AG04450 (cell line): ENCODE measurements at regions not wholly inside any gene's neighbourhood (a gene's known extent, or its start where the extent isn't known, plus 50 kb on each side); places are given as distances from the start of the nearest gene placed in this dataset.
"Not testable (repeated sequence)": the region's sequence is repeated elsewhere in the genome, so short reads cannot be mapped to it uniquely, and the experiment has no call there.

ENCODE experiments used
- CTCF ChIA-PET: fragments of 300-600, 350-600 bp; formaldehyde crosslinking; extraction: SDS; loops from one replicate; lab custom pipeline; 2022; ENCODE audit warnings: antibody characterized with exemption, inconsistent platforms; lab: Charles Lee
- POLR2A ChIA-PET: fragments of 350-600 bp; formaldehyde crosslinking; extraction: SDS; loops from one replicate; lab custom pipeline; 2021; ENCODE audit warnings: antibody characterized with exemption, inconsistent platforms; lab: Yijun Ruan, JAX
- DNase-seq: peaks from one replicate; pipeline ENCODE4 v3.0.0-alpha.2; 2011; ENCODE audit warnings: low read depth, low spot score
- H3K27ac ChIP-seq: one replicate; pipeline ENCODE4 v1.5.1; 2012; ENCODE audit warnings: low read depth, low read length, control low read depth
- H3K27me3 ChIP-seq: one replicate; pipeline ENCODE4 v1.6.0; 2012; ENCODE audit warnings: low read length; ENCODE audit not compliant: control insufficient read depth, insufficient read depth
- H3K4me3 ChIP-seq: 2 replicates; pipeline ENCODE4 v1.5.1; 2011; ENCODE audit warnings: mild to moderate bottlenecking, low read depth, low read length, control low read depth
- H3K9me3 ChIP-seq: 2 replicates; pipeline ENCODE4 v1.5.1; 2012; ENCODE audit warnings: low read length; ENCODE audit not compliant: control insufficient read depth, insufficient read depth
- TF ChIP-seq, protein P1 (sequence below): IDR thresholded peaks from 2 replicates; pipeline ENCODE4 v1.5.1; 2011; ENCODE audit warnings: low read depth, low read length, control low read depth, inconsistent platforms

DNA sequence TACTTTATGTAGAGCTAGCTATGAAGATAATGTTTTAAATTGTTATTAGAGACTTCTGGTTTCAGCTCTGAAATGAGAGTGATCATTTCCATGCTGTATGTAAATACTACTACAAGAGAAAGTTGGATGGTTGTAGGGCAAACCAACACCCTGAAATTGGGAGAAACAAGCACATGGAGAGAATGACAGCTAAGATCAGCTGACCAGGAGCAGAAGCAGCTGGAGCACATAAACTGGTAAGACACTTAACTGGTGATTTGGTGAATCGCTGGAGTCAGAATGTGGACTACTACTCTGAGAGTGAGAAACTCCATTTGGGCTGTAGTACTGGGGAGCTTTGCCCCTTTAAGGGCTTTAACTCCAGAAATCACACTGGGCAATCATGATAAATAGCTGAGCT is 226.8 kb downstream of the RND3 start:
- no peak overlapping the region for H3K4me3 ChIP-seq
- ChIA-PET CTCF (interaction anchor here (1.2 to 1.3 kb wide), 2 partner anchors 663 to 978 kb away, joined by 3 to 4 read pairs; no protein-coding TSS in a partner anchor), POLR2A (no interaction called here)
- TF ChIP-seq, protein P1, sequence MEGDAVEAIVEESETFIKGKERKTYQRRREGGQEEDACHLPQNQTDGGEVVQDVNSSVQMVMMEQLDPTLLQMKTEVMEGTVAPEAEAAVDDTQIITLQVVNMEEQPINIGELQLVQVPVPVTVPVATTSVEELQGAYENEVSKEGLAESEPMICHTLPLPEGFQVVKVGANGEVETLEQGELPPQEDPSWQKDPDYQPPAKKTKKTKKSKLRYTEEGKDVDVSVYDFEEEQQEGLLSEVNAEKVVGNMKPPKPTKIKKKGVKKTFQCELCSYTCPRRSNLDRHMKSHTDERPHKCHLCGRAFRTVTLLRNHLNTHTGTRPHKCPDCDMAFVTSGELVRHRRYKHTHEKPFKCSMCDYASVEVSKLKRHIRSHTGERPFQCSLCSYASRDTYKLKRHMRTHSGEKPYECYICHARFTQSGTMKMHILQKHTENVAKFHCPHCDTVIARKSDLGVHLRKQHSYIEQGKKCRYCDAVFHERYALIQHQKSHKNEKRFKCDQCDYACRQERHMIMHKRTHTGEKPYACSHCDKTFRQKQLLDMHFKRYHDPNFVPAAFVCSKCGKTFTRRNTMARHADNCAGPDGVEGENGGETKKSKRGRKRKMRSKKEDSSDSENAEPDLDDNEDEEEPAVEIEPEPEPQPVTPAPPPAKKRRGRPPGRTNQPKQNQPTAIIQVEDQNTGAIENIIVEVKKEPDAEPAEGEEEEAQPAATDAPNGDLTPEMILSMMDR: no peak
- H3K27ac ChIP-seq: no peak overlapping the region
- DNase-seq: no peak
- H3K27me3 ChIP-seq: no peaks in the 10 kb centered on the region
- no peaks in the 10 kb centered on the region for H3K9me3 ChIP-seq

DNA sequence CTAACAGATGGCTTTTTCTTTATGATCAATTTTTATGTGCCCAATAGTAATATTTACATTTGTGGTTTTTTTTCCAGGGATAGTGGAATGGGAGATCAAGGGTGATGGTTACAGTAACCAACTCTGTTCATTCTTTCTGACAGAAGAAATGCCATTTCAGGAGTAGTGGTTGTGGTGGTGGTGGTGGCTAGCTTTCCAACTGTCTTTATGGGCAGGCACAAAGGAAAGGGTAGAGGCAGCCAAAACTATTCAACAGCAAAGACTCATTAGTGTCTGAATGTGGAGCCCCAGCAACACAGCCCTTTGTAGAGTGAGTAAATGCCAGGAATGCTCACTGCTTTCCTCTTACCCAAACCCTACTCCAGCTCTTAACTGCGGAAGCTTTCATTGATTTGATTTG is 227.7 kb downstream of the RND3 start:
- H3K4me3 ChIP-seq: no peak overlapping the region
- DNase-seq: no peak
- H3K27ac ChIP-seq: no peak overlapping the region
- ChIA-PET POLR2A (no interaction called here), CTCF (interaction anchor here (0.6 kb wide), 1 partner anchor 251 kb away, joined by 3 read pairs; no protein-coding TSS in a partner anchor)
- TF ChIP-seq, protein P1: no peak
- H3K27me3 ChIP-seq: no peaks in the 10 kb centered on the region
- no peaks in the 10 kb centered on the region for H3K9me3 ChIP-seq

DNA sequence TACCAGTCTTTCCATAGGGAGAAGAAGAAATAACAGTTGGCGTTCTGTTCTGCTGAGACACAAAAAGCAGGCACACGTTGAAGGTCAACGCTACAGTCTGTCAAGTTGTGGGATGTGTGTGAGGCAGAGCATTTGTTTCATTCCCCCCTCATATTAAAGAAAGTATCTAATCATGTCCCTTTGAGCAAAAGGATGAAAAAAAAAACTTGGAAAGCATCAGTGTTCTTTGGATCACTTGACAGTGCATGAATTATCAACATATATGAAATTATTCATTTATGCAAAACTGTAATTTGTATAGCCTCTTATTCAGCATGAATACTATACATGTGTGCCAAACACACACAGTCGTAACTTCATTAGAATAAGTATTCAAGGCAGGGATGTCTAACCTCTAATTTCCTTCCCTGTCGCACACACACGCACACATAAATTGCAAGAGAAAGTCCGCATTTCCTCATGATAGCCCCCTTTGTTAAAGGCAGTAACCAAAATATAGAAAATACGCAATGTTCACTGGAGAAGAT is 228.6 kb downstream of the RND3 start:
- Histone ChIP-seq H3K9me3 (no peaks in the 10 kb centered on the region), H3K4me3 (no peak overlapping the region), H3K27ac (no peak overlapping the region), H3K27me3 (no peaks in the 10 kb centered on the region)
- no peak for DNase-seq
- ChIA-PET CTCF (no interaction called here), POLR2A (no interaction called here)
- TF ChIP-seq, protein P1: no peak

DNA sequence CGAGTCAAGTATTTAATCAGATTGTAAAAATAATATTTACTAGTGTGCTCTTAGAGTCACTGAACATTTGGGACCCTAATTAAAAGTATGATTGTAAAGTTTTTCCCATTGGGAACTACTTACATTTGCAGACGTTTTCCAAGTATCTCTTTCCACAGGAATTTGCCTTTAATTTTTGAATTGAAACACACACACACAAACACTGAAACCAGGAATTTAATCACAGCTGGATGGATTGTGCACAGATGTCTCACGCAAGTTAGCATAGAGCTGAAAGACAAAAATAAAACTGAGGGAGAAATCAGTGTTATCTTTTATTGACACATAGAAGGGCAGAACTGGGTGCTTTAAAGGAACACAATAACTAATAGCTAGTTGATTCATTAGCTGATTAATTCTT is 230.7 kb downstream of the RND3 start:
- H3K4me3 ChIP-seq: no peak overlapping the region
- ChIA-PET CTCF (interaction anchor here (0.8 to 1.1 kb wide), 2 partner anchors 107 to 982 kb away, joined by 3 to 4 read pairs; no protein-coding TSS in a partner anchor), POLR2A (interaction anchor here (1.9 kb wide), 1 partner anchor 210 kb away, joined by 6 read pairs; no protein-coding TSS in a partner anchor)
- H3K27me3 ChIP-seq: no peaks in the 10 kb centered on the region
- TF ChIP-seq, protein P1: no peak
- no peak for DNase-seq
- no peaks in the 10 kb centered on the region for H3K9me3 ChIP-seq
- no peak overlapping the region for H3K27ac ChIP-seq

DNA sequence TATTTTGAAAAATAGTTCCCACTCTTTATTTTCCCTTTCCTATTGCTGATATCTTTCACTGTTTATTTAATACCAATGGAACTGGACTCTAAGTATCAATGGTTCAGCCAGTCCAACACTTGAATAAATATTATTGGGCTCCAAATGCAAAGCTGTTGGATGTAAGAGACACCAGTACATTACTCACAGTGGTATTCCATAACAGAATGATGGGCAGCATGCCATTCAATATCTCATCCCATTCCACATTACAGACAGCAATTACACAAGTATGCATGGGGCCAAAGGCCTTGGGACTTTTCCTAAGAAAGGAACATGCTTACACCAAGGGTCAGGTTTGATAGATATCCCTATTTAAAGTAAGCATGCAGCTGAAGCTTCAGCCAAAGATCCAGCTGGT is 231.9 kb downstream of the RND3 start:
- H3K27ac ChIP-seq: no peak overlapping the region
- H3K27me3 ChIP-seq: no peaks in the 10 kb centered on the region
- TF ChIP-seq, protein P1: no peak
- POLR2A ChIA-PET: interaction anchor here (1.9 kb wide), 1 partner anchor 211 kb away, joined by 6 read pairs; no protein-coding TSS in a partner anchor
- H3K9me3 ChIP-seq: no peaks in the 10 kb centered on the region
- H3K4me3 ChIP-seq: no peak overlapping the region
- peak; percentile 78 for DNase-seq
- CTCF ChIA-PET: no interaction called here

DNA sequence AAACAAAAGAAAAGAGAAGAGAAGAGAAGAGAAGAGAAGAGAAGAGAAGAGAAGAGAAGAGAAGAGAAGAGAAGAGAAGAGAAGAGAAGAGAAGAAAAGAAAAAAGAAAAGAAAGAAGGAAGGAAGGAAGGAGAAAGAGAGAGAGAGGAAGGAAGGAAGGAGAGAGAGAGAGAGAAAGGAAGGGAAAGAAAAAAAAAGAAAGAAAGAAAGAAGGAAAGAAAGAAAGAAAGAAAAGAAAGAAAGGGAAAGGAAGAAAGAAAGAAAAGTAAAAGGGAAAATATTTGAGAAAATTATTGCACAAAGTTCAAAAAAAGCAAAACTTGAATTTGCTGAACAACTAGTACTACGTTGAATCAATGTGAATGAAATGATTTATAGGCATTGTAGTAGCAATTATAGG is 237.7 kb downstream of the RND3 start:
- H3K27ac ChIP-seq, CTCF ChIA-PET, H3K9me3 ChIP-seq, POLR2A ChIA-PET, H3K27me3 ChIP-seq, DNase-seq, H3K4me3 ChIP-seq: not testable (repeated sequence)
